Gastroesophageal sphincter (tissue), 3 donors: ENCODE measurements at regions not wholly inside any gene's neighbourhood (a gene's known extent, or its start where the extent isn't known, plus 50 kb on each side); places are given as distances from the start of the nearest gene placed in this dataset.

ENCODE experiments used
- CTCF ChIP-seq, 4 experiments: fragments of 200-600 bp in 2 of 4; fragments of 450-650 bp in 2 of 4; sonication (generic) in 1 of 4; IDR thresholded peaks; one replicate each; pipeline ENCODE4 v1.5.1; 2017 to 2019; ENCODE audit warnings: antibody characterized with exemption in 4 of 4, mild to moderate bottlenecking in 2 of 4, moderate library complexity in 2 of 4
- EP300 ChIP-seq: sonication (generic); formaldehyde crosslinking; IDR thresholded peaks from one replicate; pipeline ENCODE4 v1.6.1; 2017; ENCODE audit warnings: antibody characterized with exemption, mild to moderate bottlenecking
- POLR2A ChIP-seq, 2 donors: fragments of 450-650 bp; IDR thresholded peaks; one replicate each; pipeline ENCODE4 v1.6.1; 2017; ENCODE audit warnings: antibody characterized with exemption in 2 of 2, mild to moderate bottlenecking in 2 of 2, moderate library complexity in 1 of 2
- POLR2AphosphoS5 ChIP-seq: sonication (generic); formaldehyde crosslinking; IDR thresholded peaks from one replicate; pipeline ENCODE4 v1.6.1; 2017; ENCODE audit warnings: antibody characterized with exemption

GRCh38 chr11:104531894-104532293 is 366.4 kb downstream of the CASP12 start:
- no peak for TF ChIP-seq CTCF (IDR thresholded peaks at IDR 0.05)
- no peak for TF ChIP-seq POLR2A (IDR thresholded peaks at IDR 0.05)
- TF ChIP-seq POLR2AphosphoS5, result no peak
- no peak for TF ChIP-seq EP300
